ENCODE measurements at regions not wholly inside any gene's neighbourhood (a gene's known extent, or its start where the extent isn't known, plus 50 kb on each side); places are given as distances from the start of the nearest gene placed in this dataset.
"Not testable (repeated sequence)": the region's sequence is repeated elsewhere in the genome, so short reads cannot be mapped to it uniquely, and the experiment has no call there.

DNA sequence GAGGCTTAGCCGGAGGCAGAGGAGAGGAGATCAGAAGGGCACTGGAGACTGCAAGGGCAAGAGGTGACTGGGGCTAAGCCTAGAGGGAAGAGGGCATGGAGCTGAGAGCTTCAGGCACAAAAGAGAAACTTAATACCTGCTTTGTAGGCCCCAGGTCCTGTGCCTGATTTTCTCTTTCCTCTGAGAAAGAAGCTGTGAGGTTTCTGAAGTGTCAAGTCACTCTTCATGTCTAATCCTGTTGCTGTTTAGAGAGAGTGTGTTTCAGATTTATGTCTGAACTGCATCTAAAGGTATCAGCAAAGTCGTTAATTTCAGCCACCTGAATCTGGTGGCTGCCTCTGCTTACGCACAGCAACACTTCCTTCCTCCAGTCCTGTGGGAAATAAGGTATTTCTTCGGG is 106.9 kb upstream of the RNU6-1 start:
- ATAC-seq = no peak
- intact Hi-C loops (cut with micrococcal nuclease) = no loop called here
- Histone ChIP-seq H3K27ac (ENCODE audit: low read length) (no peak overlapping the region), H3K4me3 (ENCODE audit: low read length) (no peak overlapping the region), H4K20me1 (ENCODE audit: low read length) (no peaks in the 10 kb centered on the region), H3K9me2 (replicated peaks; ENCODE audit: low read length) (no peaks in the 10 kb centered on the region), H3K27me3 (ENCODE audit: low read length) (no peaks in the 10 kb centered on the region), H3K9me3 (ENCODE audit: low read length) (no peaks in the 10 kb centered on the region), H3K36me3 (ENCODE audit: low read depth, low read length) (no peaks in the 10 kb centered on the region), H3K79me2 (ENCODE audit: low read length) (no peaks in the 10 kb centered on the region), H2AFZ (ENCODE audit: low read length) (peak overlapping the region; percentile 52), H3K4me1 (ENCODE audit: insufficient read depth, low read length) (peaks cover 20% of the 10 kb centered on the region), H3K9ac (ENCODE audit: low read length) (no peak overlapping the region), H3K4me2 (ENCODE audit: low read length) (no peak overlapping the region), H3F3A (ENCODE audit: low read length, unreplicated experiment) (no peaks in the 10 kb centered on the region)
- POLR2A ChIA-PET (ENCODE audit: unreplicated experiment) = no interaction called here
- DNase-seq = no peak
- BruUV-seq (replicated peaks) = no TSS peak
- TF ChIP-seq CTCF (conservative IDR thresholded peaks at IDR 0.05; ENCODE audit: low read depth, low read length) = no peak
- CTCF ChIA-PET = no interaction called here

DNA sequence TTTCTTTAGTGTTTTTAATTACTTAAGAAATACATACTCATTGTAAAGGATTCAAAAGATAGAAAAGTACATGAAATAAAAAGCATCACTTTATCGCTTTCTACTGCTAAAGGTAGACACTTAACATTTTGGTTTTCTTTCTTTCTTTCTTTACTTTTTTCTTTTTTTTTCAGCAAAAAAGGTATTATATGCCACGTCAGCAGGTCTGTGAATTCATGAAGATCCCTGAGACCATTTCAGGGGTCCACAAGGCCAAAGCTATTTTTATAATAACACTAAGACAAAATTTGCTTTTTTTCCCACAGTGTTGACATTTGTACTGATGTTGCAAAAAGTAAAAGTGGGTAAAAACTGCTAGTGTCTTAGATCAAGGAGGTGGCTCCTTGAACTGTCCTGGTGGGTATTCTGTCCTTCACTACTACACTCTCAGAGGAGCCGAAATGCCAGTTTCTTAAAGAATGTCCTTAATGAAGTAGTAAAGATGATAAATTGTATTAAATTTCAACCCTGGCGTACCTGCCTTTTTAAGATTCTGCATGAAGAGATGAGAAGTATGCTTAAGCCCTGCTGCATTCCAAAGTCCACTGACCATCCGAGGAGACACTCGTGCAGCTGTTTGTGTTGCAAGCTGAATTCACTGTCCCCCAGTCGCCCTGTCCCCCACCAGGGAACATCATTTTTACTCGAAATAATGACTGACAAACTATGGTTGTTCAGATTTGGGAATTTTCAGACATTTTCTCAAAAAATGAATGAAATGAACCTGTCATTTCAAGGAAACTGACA is 106.7 kb upstream of the PIAS1 start:
- peaks cover 13% of the 10 kb centered on the region for H3K4me1 ChIP-seq (ENCODE audit: insufficient read depth, low read length)
- H3K27ac ChIP-seq (ENCODE audit: low read length) = no peak overlapping the region
- no peaks in the 10 kb centered on the region for H3F3A ChIP-seq (ENCODE audit: low read length, unreplicated experiment)
- no peak overlapping the region for H3K9ac ChIP-seq (ENCODE audit: low read length)
- H2AFZ ChIP-seq (ENCODE audit: low read length) = no peak overlapping the region
- no peaks in the 10 kb centered on the region for H3K27me3 ChIP-seq (ENCODE audit: low read length)
- BruUV-seq (replicated peaks) = no TSS peak
- H3K9me3 ChIP-seq (ENCODE audit: low read length) = no peaks in the 10 kb centered on the region
- H3K4me3 ChIP-seq (ENCODE audit: low read length) = no peak overlapping the region
- TF ChIP-seq EZH2phosphoT487 (IDR thresholded peaks at IDR 0.05; ENCODE audit: borderline replicate concordance, low read length) (no peak), CTCF (conservative IDR thresholded peaks at IDR 0.05; ENCODE audit: low read depth, low read length) (no peak), EZH2 (IDR thresholded peaks at IDR 0.05; ENCODE audit: low read length, unreplicated experiment) (no peak)
- ATAC-seq (no peak), DNase-seq (no peak)
- ChIA-PET CTCF (no interaction called here), POLR2A (ENCODE audit: unreplicated experiment) (no interaction called here)
- H4K20me1 ChIP-seq (ENCODE audit: low read length) = no peaks in the 10 kb centered on the region
- H3K9me2 ChIP-seq (replicated peaks; ENCODE audit: low read length) = no peaks in the 10 kb centered on the region
- no peaks in the 10 kb centered on the region for H3K79me2 ChIP-seq (ENCODE audit: low read length)
- no peak overlapping the region for H3K4me2 ChIP-seq (ENCODE audit: low read length)
- no peaks in the 10 kb centered on the region for H3K36me3 ChIP-seq (ENCODE audit: low read depth, low read length)
- intact Hi-C loops (cut with micrococcal nuclease) = no loop called here

GRCh38 chr15:67948215-67948614 is 105.9 kb upstream of the PIAS1 start:
- TF ChIP-seq EZH2phosphoT487 (IDR thresholded peaks at IDR 0.05; ENCODE audit: borderline replicate concordance, low read length) (no peak), CTCF (conservative IDR thresholded peaks at IDR 0.05; ENCODE audit: low read depth, low read length) (no peak), EZH2 (IDR thresholded peaks at IDR 0.05; ENCODE audit: low read length, unreplicated experiment) (no peak)
- Histone ChIP-seq H3K79me2 (ENCODE audit: low read length) (no peaks in the 10 kb centered on the region), H3K27me3 (ENCODE audit: low read length) (no peaks in the 10 kb centered on the region), H3K9me2 (replicated peaks; ENCODE audit: low read length) (no peaks in the 10 kb centered on the region), H3K9ac (ENCODE audit: low read length) (no peak overlapping the region), H2AFZ (ENCODE audit: low read length) (no peak overlapping the region), H3K36me3 (ENCODE audit: low read depth, low read length) (no peaks in the 10 kb centered on the region), H3F3A (ENCODE audit: low read length, unreplicated experiment) (no peaks in the 10 kb centered on the region), H4K20me1 (ENCODE audit: low read length) (no peaks in the 10 kb centered on the region), H3K4me1 (ENCODE audit: insufficient read depth, low read length) (peaks cover 13% of the 10 kb centered on the region), H3K4me3 (ENCODE audit: low read length) (no peak overlapping the region), H3K27ac (ENCODE audit: low read length) (no peak overlapping the region), H3K4me2 (ENCODE audit: low read length) (no peak overlapping the region), H3K9me3 (ENCODE audit: low read length) (no peaks in the 10 kb centered on the region)
- POLR2A ChIA-PET (ENCODE audit: unreplicated experiment) = no interaction called here
- CTCF ChIA-PET = no interaction called here
- no peak for DNase-seq
- no peak for ATAC-seq
- intact Hi-C loops (cut with micrococcal nuclease) = no loop called here
- BruUV-seq (replicated peaks) = no TSS peak

DNA sequence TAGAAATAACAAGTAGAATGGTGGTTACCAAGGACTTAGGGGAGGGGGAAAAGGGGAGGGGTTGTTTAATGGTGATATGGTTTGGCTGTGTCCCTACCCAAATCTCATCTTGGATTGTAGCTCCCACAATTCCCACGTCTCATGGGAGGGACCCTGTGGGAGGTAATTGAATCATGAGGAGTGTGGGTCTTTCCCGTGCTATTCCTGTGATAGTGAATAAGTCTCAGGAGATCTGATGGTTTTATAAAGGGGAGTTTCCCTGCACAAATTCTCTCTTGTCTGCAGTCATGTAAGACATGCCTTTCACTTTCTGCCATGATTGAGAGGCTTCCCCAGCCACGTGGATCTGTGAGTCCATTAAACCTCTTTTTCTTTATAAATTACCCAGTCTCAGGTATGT is 102.9 kb upstream of the PIAS1 start:
- H3K4me1 ChIP-seq (ENCODE audit: insufficient read depth, low read length); H4K20me1 ChIP-seq (ENCODE audit: low read length); H3K4me2 ChIP-seq (ENCODE audit: low read length); H3K9me3 ChIP-seq (ENCODE audit: low read length); H3K4me3 ChIP-seq (ENCODE audit: low read length); H3K9ac ChIP-seq (ENCODE audit: low read length); BruUV-seq (replicated peaks); H3K27ac ChIP-seq (ENCODE audit: low read length); H2AFZ ChIP-seq (ENCODE audit: low read length); DNase-seq; ATAC-seq; H3K27me3 ChIP-seq (ENCODE audit: low read length); CTCF ChIA-PET; H3K36me3 ChIP-seq (ENCODE audit: low read depth, low read length); H3F3A ChIP-seq (ENCODE audit: low read length, unreplicated experiment); intact Hi-C loops (cut with micrococcal nuclease); H3K79me2 ChIP-seq (ENCODE audit: low read length); POLR2A ChIA-PET (ENCODE audit: unreplicated experiment); H3K9me2 ChIP-seq (replicated peaks; ENCODE audit: low read length): not testable (repeated sequence)
